ENCODE measurements at regions not wholly inside any gene's neighbourhood (a gene's known extent, or its start where the extent isn't known, plus 50 kb on each side); places are given as distances from the start of the nearest gene placed in this dataset.

GRCh38 chr2:223469270-223470046 lies 132.7 kb downstream of the SCG2 start:
- TF ChIP-seq CTCF (IDR thresholded peaks at IDR 0.05; ENCODE audit: control extremely low read depth in 1 of 3, insufficient read depth in 1 of 3, low read depth in 1 of 3, low read length in 3 of 3): no peak
- TF ChIP-seq SAP30 (IDR thresholded peaks at IDR 0.05; ENCODE audit: insufficient read depth, insufficient replicate concordance, low read length): no peak
- TF ChIP-seq HDAC2 (IDR thresholded peaks at IDR 0.05; ENCODE audit: borderline replicate concordance in 1 of 2, low read depth in 2 of 2, low read length in 2 of 2): no peak
- TF ChIP-seq ZNF274 (IDR thresholded peaks at IDR 0.05; ENCODE audit: borderline replicate concordance, extremely low read depth, low read length): no peak
- no peak for TF ChIP-seq MAX (IDR thresholded peaks at IDR 0.05)

Data from H1 (cell line).